ENCODE measurements at regions not wholly inside any gene's neighbourhood (a gene's known extent, or its start where the extent isn't known, plus 50 kb on each side); places are given as distances from the start of the nearest gene placed in this dataset.

GRCh38 chr12:105600911-105601545, 270.5 kb downstream of the C12orf75 start:
- TF ChIP-seq MAX (IDR thresholded peaks at IDR 0.05) (no peak), FOXM1 (IDR thresholded peaks at IDR 0.05; ENCODE audit: borderline replicate concordance, low read depth) (no peak), EP300 (IDR thresholded peaks at IDR 0.05; ENCODE audit: borderline replicate concordance) (no peak), ZBTB7A (IDR thresholded peaks at IDR 0.05; ENCODE audit: low read depth) (no peak)
